ENCODE measurements at regions not wholly inside any gene's neighbourhood (a gene's known extent, or its start where the extent isn't known, plus 50 kb on each side); places are given as distances from the start of the nearest gene placed in this dataset.
A peak's percentile ranks its signal among the peaks of the same experiment; 100 is the strongest.

- Mint-ChIP-seq H3K27me3 (peaks cover 38% of the 10 kb centered on the region), H3K4me3 (no peak overlapping the region)
- ATAC-seq (replicated peaks; ENCODE audit: extremely low read depth, poor library complexity, severe bottlenecking), result no peak
Observed at GRCh38 chr3:72458375-72458774, 389.9 kb downstream of the SHQ1 start.

DNA sequence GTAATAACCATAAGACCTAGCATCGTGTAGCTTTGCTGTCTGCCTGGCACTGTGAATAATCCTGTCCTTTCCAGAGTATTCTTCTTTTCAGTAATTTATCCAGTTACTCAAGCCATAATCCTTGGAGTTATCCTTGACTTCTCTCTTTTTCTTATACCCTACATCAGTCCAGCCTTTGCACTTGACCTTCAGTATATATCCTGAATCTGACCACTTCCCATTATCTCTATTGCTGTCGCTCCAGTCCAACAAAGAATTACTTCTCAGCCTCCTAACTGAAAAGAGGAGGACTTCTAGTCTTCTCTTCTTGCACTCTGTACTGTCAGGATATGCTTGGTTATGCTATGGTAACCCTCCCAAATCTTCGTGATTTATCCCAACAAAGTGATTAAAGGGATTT lies 393.8 kb downstream of the SHQ1 start:
- H3K9me3 Mint-ChIP-seq, result no peaks in the 10 kb centered on the region
- no peak overlapping the region for H3K27ac Mint-ChIP-seq (ENCODE audit: low read depth)
- H3K27me3 Mint-ChIP-seq, result peaks cover 53% of the 10 kb centered on the region
- H3K4me1 Mint-ChIP-seq, result no peaks in the 10 kb centered on the region
- DNase-seq (ENCODE audit: low spot score in 2 of 2) (no peak), ATAC-seq (replicated peaks; ENCODE audit: extremely low read depth, poor library complexity, severe bottlenecking) (no peak)
- no peak overlapping the region for H3K4me3 Mint-ChIP-seq
- H3K36me3 Mint-ChIP-seq (ENCODE audit: insufficient read depth), result no peaks in the 10 kb centered on the region

More at GRCh38 chr3:72458375-72458774, 389.9 kb downstream of the SHQ1 start:
- Mint-ChIP-seq H3K27ac (ENCODE audit: low read depth) (no peak overlapping the region), H3K36me3 (ENCODE audit: insufficient read depth) (no peaks in the 10 kb centered on the region), H3K9me3 (no peaks in the 10 kb centered on the region), H3K4me1 (no peaks in the 10 kb centered on the region)
- DNase-seq (ENCODE audit: low spot score in 2 of 2), result no peak

DNA sequence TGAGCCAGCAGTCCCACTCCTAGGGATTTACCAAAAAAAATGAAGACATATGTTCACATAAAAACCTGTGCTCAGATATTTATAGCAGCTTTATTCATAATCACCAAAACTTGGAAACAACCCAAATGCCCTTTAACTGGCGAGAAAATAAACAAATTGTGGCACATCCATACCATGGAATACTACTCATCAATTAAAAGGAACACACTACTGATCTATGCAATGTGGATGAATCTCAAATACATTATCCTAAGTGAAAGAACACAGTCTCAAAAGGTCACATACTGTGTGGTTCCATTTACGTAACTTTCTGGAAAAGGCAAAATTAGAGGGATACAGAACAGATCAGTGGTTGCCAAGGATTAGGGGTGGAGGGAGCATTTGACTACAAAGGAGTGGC lies 394.5 kb downstream of the SHQ1 start:
- Mint-ChIP-seq H3K36me3 (ENCODE audit: insufficient read depth) (no peaks in the 10 kb centered on the region), H3K9me3 (no peaks in the 10 kb centered on the region), H3K27ac (ENCODE audit: low read depth) (no peak overlapping the region), H3K4me1 (no peaks in the 10 kb centered on the region), H3K4me3 (no peak overlapping the region), H3K27me3 (peaks cover 51% of the 10 kb centered on the region)
- DNase-seq (ENCODE audit: low spot score in 2 of 2), result no peak
- no peak for ATAC-seq (replicated peaks; ENCODE audit: extremely low read depth, poor library complexity, severe bottlenecking)

DNA sequence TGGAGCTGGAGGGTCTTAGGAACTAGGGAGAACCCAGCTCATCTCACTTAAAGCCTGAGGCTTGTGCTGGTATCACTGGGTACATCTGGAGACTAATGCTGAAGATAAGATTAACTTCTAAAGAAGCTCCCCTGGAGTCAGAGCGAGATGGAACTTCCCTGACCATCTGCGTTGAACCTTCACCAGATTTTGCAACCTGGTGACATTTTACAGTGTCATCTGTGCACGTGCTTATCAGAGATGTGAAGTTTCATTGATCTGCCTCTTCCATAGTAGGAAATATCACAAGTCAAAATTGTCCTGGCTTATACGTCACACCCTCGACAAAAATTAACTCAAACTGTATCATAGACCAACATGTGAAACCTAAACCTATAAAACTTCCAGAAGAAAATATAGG lies 395.5 kb downstream of the SHQ1 start:
- no peaks in the 10 kb centered on the region for H3K9me3 Mint-ChIP-seq
- no peaks in the 10 kb centered on the region for H3K36me3 Mint-ChIP-seq (ENCODE audit: insufficient read depth)
- ATAC-seq (replicated peaks; ENCODE audit: extremely low read depth, poor library complexity, severe bottlenecking), result no peak
- H3K4me1 Mint-ChIP-seq, result no peaks in the 10 kb centered on the region
- H3K27me3 Mint-ChIP-seq, result peaks cover 54% of the 10 kb centered on the region
- H3K4me3 Mint-ChIP-seq, result no peak overlapping the region
- DNase-seq (ENCODE audit: low spot score in 2 of 2), result no peak
- no peak overlapping the region for H3K27ac Mint-ChIP-seq (ENCODE audit: low read depth)

DNA sequence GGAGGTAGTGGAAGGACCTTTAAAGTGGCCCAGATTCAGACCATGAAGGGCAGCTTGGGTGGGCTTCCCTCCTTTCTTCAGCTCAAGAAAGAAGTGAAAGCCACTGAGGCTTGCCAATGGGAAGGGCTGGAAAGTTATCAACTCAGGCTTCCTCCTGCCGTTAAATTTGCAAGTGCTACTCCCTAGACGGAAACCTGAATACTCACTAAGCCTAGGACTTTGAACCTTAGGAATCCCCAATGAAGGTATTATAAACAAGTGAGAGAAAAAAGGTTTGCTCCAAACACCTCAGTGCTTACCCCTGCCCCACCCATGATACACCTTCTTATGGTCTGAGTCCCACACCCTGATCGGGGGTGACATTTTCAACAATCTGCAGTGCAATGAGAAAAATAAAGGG lies 396.4 kb downstream of the SHQ1 start:
- Mint-ChIP-seq H3K4me1 (no peaks in the 10 kb centered on the region), H3K4me3 (no peak overlapping the region), H3K9me3 (no peaks in the 10 kb centered on the region), H3K36me3 (ENCODE audit: insufficient read depth) (no peaks in the 10 kb centered on the region), H3K27me3 (peaks cover 54% of the 10 kb centered on the region), H3K27ac (ENCODE audit: low read depth) (no peak overlapping the region)
- no peak for ATAC-seq (replicated peaks; ENCODE audit: extremely low read depth, poor library complexity, severe bottlenecking)
- DNase-seq (ENCODE audit: low spot score in 2 of 2), result no peak

DNA sequence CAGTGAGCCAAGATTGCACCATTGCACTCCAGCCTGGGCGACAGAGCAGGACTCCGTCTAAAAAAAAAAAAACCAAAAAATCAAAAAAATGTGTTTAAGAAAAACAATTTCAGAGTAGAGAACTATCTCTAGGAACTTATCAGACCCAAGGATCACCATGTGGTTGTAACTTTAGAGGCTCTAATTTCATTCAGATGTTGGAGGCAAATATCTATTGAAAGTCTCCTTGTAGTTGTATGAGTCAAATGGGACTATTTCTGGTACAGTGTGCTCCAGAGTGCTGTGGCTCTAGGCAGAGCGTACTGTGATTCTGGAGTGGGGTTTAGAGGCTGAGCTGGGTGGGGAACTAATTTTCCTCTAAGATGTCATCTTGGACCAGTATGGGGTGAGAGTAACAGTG lies 398.7 kb downstream of the SHQ1 start:
- Mint-ChIP-seq H3K36me3 (ENCODE audit: insufficient read depth) (peaks cover 10% of the 10 kb centered on the region), H3K9me3 (no peaks in the 10 kb centered on the region), H3K27me3 (peaks cover 54% of the 10 kb centered on the region), H3K4me1 (peaks cover 18% of the 10 kb centered on the region), H3K27ac (ENCODE audit: low read depth) (no peak overlapping the region), H3K4me3 (no peak overlapping the region)
- ATAC-seq (replicated peaks; ENCODE audit: extremely low read depth, poor library complexity, severe bottlenecking) (no peak), DNase-seq (ENCODE audit: low spot score in 2 of 2) (no peak)

DNA sequence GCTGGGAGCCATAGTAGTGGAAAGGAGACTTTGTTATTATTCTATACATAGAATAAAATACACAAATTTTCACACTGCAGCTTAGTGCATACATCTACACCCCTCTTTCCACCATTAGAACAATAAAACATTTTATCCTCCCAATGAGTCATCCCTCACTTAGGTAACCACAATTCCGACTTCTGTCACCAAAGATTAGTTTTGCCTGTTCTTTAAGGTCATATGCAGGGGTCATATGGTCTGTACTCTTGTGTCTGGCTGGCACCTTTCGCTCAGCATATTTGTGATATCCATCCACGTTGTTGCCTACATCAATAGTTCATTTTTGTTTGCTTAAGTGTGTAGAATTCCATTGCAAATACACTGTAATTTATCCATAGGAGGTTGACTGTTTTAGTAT lies 399.4 kb downstream of the SHQ1 start:
- Mint-ChIP-seq H3K4me3 (no peak overlapping the region), H3K27me3 (peaks cover 54% of the 10 kb centered on the region), H3K27ac (ENCODE audit: low read depth) (no peak overlapping the region), H3K9me3 (no peaks in the 10 kb centered on the region), H3K4me1 (peaks cover 25% of the 10 kb centered on the region), H3K36me3 (ENCODE audit: insufficient read depth) (peaks cover 12% of the 10 kb centered on the region)
- ATAC-seq (replicated peaks; ENCODE audit: extremely low read depth, poor library complexity, severe bottlenecking) (no peak), DNase-seq (ENCODE audit: low spot score in 2 of 2) (no peak)

DNA sequence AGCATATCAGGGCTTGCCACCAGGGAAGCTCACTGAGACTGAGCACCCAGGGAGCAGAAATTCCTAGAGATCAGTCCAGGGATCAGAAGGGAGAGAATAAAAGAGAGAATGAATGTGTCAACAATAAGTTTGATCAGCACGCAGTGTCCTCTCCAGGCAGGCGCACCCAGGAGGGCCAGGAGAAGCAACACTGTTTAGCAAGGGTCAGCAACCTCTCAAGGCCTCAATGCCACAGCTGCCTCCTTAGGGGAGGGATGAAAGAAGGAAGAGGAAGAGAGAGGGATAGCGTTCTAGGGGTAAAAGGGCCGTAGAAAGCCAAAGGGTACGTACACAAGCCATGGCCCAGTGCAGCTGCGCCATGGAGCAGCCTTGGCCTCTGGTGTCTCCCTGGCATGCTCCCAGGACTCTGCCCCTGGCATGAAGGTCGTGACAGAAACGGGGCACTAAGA lies 399.8 kb downstream of the SHQ1 start:
- ATAC-seq (replicated peaks; ENCODE audit: extremely low read depth, poor library complexity, severe bottlenecking) (no peak), DNase-seq (ENCODE audit: low spot score in 2 of 2) (no peak)
- Mint-ChIP-seq H3K36me3 (ENCODE audit: insufficient read depth) (peaks cover 12% of the 10 kb centered on the region), H3K4me3 (peak overlapping the region; percentile 71), H3K9me3 (no peaks in the 10 kb centered on the region), H3K4me1 (peaks cover 30% of the 10 kb centered on the region), H3K27me3 (peaks cover 54% of the 10 kb centered on the region), H3K27ac (ENCODE audit: low read depth) (no peak overlapping the region)

DNA sequence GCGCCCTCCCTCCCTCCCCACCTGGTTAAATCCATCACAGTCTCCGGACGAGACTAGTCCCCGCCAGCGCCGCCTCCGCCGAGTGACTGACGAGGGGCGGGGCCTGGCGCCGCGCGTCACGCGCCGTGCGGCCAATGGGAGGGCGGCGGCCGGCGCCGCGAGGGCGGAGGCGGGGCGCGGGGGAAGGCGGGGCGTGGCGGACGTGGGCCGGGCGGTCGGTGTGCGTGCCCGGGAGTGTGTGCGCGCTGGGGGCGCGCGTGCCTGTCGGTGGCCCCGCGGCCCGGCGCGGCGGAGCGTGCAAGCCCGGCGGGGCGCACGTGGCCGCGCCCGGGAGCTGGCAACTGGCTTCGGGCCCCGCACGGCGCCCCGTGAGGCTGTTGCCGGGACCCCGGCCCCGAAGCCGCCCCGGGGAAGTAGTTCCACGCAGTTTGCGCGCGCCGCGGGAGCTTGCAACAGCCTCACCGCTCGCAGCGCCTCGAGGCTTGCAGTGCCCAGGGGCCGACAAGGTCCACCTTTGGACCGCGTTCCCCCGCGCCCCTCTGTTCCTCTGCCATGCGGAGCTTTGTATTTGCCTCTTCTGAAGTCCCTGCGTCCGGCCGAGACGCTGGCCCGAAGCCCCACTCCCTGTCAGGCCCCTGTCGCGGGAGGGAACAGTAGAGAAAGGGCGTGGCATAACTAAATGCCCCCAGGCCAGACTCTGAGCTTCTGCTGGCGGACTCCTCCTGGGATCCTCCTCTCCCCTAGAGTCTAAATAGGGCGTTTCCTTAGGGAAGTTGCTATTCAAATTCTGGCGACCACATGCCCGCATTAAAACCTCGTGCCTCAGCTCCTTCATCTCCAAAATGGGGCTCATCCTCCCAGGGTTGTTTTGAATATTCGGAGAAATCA lies 400.9 kb downstream of the SHQ1 start:
- H3K4me1 Mint-ChIP-seq, result peaks cover 40% of the 10 kb centered on the region

GRCh38 chr3:72446218-72447058 lies 401.8 kb downstream of the SHQ1 start, which contains the start of gene RYBP:
Gene RYBP, minus strand, starts transcription at chr3:72446621.
- H3K27ac Mint-ChIP-seq (ENCODE audit: low read depth), result peak within 1 kb of the TSS; percentile 93
- peak; percentile 1 for ATAC-seq (replicated peaks; ENCODE audit: extremely low read depth, poor library complexity, severe bottlenecking)
- peaks cover 47% of the 10 kb centered on the region for H3K4me1 Mint-ChIP-seq
- no peaks in the 10 kb centered on the region for H3K9me3 Mint-ChIP-seq
- DNase-seq (ENCODE audit: low spot score in 2 of 2), result peak; percentile 27 to 30
- H3K27me3 Mint-ChIP-seq, result peaks cover 34% of the 10 kb centered on the region
- peak within 1 kb of the TSS; percentile 99 for H3K4me3 Mint-ChIP-seq
- peaks cover 13% of the 10 kb centered on the region for H3K36me3 Mint-ChIP-seq (ENCODE audit: insufficient read depth)

More for the DNA sequence above, 400.9 kb downstream of the SHQ1 start:
- ATAC-seq (replicated peaks; ENCODE audit: extremely low read depth, poor library complexity, severe bottlenecking), result peak; percentile 82
- Mint-ChIP-seq H3K36me3 (ENCODE audit: insufficient read depth) (peaks cover 13% of the 10 kb centered on the region), H3K27me3 (peaks cover 43% of the 10 kb centered on the region), H3K9me3 (no peaks in the 10 kb centered on the region), H3K4me3 (peak overlapping the region; percentile 71), H3K27ac (ENCODE audit: low read depth) (peak overlapping the region; percentile 76)
- peak; percentile 91 to 93 for DNase-seq (ENCODE audit: low spot score in 2 of 2)

DNA sequence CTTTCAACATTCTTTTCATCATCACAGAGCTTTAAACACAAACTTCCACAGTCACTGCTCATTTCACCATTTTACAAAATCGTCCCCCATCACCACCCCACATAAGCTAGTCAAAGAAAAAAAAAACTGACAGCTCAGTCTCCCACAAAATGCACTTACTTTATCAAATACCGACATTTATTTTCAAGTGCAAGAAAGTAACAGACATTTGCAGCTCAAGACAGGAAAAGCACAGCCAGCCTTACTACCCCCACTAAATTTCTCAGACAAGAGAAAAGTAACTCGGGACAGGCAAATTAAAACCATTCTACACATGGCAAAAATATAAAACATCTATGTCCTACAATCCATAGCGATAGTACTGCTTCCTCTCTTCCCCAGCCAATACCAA lies 402.4 kb downstream of the SHQ1 start:
- no peak for DNase-seq (ENCODE audit: low spot score in 2 of 2)
- peak overlapping the region; percentile 99 for H3K4me3 Mint-ChIP-seq
- no peak for ATAC-seq (replicated peaks; ENCODE audit: extremely low read depth, poor library complexity, severe bottlenecking)

DNA sequence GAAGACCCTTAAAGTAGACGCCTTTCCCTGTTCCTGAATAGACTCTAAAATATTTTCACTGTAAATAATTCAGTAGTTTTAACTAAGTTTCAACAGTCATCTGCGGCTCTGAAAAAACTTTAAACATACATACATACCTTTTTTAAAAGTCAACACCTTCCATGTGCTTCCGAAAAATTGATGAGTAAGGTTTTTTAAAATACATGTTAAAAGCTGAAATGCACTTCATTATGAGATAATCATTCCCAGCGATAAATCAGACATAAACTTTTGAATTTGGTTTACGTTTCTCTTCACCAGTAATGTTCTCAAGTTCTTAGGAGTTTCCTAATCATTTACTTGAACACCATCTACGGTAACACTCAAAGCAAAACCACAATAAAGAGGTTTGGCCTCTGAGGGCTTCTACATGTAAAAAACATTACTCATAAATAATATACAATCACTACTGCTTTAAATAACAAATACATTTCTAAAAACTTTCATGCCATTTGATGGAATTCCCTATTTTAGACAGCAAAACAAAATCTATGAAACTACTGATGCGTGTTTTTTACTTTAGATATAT lies 403.5 kb downstream of the SHQ1 start:
- Mint-ChIP-seq H3K4me1 (peaks cover 64% of the 10 kb centered on the region), H3K27me3 (peaks cover 17% of the 10 kb centered on the region), H3K4me3 (peak overlapping the region; percentile 99), H3K27ac (ENCODE audit: low read depth) (peak overlapping the region; percentile 20), H3K36me3 (ENCODE audit: insufficient read depth) (peaks cover 14% of the 10 kb centered on the region), H3K9me3 (no peaks in the 10 kb centered on the region)
- ATAC-seq (replicated peaks; ENCODE audit: extremely low read depth, poor library complexity, severe bottlenecking) (no peak), DNase-seq (ENCODE audit: low spot score in 2 of 2) (no peak)

More for the DNA sequence above, 402.4 kb downstream of the SHQ1 start:
- no peaks in the 10 kb centered on the region for H3K9me3 Mint-ChIP-seq
- peaks cover 53% of the 10 kb centered on the region for H3K4me1 Mint-ChIP-seq
- H3K27me3 Mint-ChIP-seq, result peaks cover 28% of the 10 kb centered on the region
- H3K36me3 Mint-ChIP-seq (ENCODE audit: insufficient read depth), result peaks cover 13% of the 10 kb centered on the region
- H3K27ac Mint-ChIP-seq (ENCODE audit: low read depth), result peak overlapping the region; percentile 93

Measured in central memory CD8-positive, alpha-beta T cell (primary cell).